K562 (cell line): ENCODE measurements at regions not wholly inside any gene's neighbourhood (a gene's known extent, or its start where the extent isn't known, plus 50 kb on each side); places are given as distances from the start of the nearest gene placed in this dataset.
"Not testable (repeated sequence)": the region's sequence is repeated elsewhere in the genome, so short reads cannot be mapped to it uniquely, and the experiment has no call there.

ENCODE experiments used
- ATAC-seq: fragments of 200-7000 bp; cut with Tn5 transposase; 3 replicates; pipeline ENCODE4 v1.9.1; 2020; ENCODE audit warnings: moderate library complexity
- BruUV-seq: library from RNA; stranded (reverse); fragments of 400-500 nt; replicated peaks from 2 replicates; lab custom pipeline; 2021; lab: Mats Ljungman, UMichigan
- CTCF ChIA-PET: fragments of 300-600 bp; formaldehyde crosslinking; extraction: SDS; loops from one replicate; lab custom pipeline; 2021; ENCODE audit warnings: low intra/inter-chr PET ratio; lab: Yijun Ruan, JAX
- POLR2A ChIA-PET: fragments of 300-600, 350-650 bp; sonication (Branson Sonifier 250); formaldehyde crosslinking; extraction: SDS; loops from one replicate; lab custom pipeline; 2021; ENCODE audit warnings: antibody characterized with exemption, inconsistent platforms; lab: Yijun Ruan, JAX
- DNase-seq, 4 experiments: peaks; one replicate each; pipeline versions ENCODE4 v3.0.0 to v3.0.0-alpha.2; 2011 to 2018; ENCODE audit warnings: low spot score in 3 of 4, mixed read lengths in 3 of 4; ENCODE audit errors: extremely low read depth in 1 of 4
- FAIRE-seq: peaks from 2 replicates; lab custom pipeline; 2011; peaks lifted over from hg19 to GRCh38; lab: Jason Lieb, UNC
- H2AFZ ChIP-seq: 2 replicates; pipeline ENCODE4 v1.6.0; 2011; ENCODE audit warnings: low read depth, low read length, control low read depth, inconsistent platforms
- H3K27ac ChIP-seq: fragments of 200-600 bp; 3 replicates; pipeline ENCODE4 v1.8.0; 2011; ENCODE audit warnings: low read depth, mild to moderate bottlenecking, control low read depth, inconsistent platforms, low read length, moderate library complexity, mixed read lengths; ENCODE audit errors: extremely low read depth
- H3K27me3 ChIP-seq, 2 experiments: fragments of 300-600 bp in 1 of 2; 2 replicates in 1 of 2; 3 replicates in 1 of 2; pipeline versions ENCODE4 v1.6.0 to v1.8.0; 2011; ENCODE audit warnings: inconsistent platforms in 2 of 2, low read length in 2 of 2, mild to moderate bottlenecking in 1 of 2, mixed read lengths in 1 of 2, moderate library complexity in 1 of 2; ENCODE audit not compliant: control insufficient read depth in 2 of 2, insufficient read depth in 2 of 2
- H3K36me3 ChIP-seq: fragments of 300-600 bp; 3 replicates; pipeline ENCODE4 v1.8.0; 2011; ENCODE audit warnings: mild to moderate bottlenecking, low read length, inconsistent platforms; ENCODE audit not compliant: control insufficient read depth, insufficient read depth
- H3K4me1 ChIP-seq, 2 experiments: fragments of 200-600 bp in 1 of 2; replicated peaks in 1 of 2; 2 replicates in 1 of 2; 3 replicates in 1 of 2; pipeline versions ENCODE4 v1.5.1 to v1.8.0; 2011; ENCODE audit warnings: inconsistent platforms in 2 of 2, low read length in 2 of 2, mild to moderate bottlenecking in 1 of 2, mixed read lengths in 1 of 2, moderate library complexity in 1 of 2; ENCODE audit not compliant: control insufficient read depth in 2 of 2, insufficient read depth in 2 of 2
- H3K4me2 ChIP-seq: 2 replicates; pipeline ENCODE4 v1.6.1; 2011; ENCODE audit warnings: low read length, control low read depth, inconsistent platforms, mixed read lengths; ENCODE audit not compliant: insufficient read depth
- H3K4me3 ChIP-seq: fragments of 200-600 bp; sonication (generic), shearing (Covaris generic); 2 replicates; pipeline ENCODE4 v1.5.1; 2016; ENCODE audit warnings: control low read depth, inconsistent platforms
- H3K79me2 ChIP-seq: fragments of 200-600 bp; 3 replicates; pipeline ENCODE4 v1.8.0; 2011; ENCODE audit warnings: low read length, inconsistent platforms; ENCODE audit not compliant: control insufficient read depth, insufficient read depth
- H3K9ac ChIP-seq, 2 experiments: 2 replicates each; pipeline versions ENCODE4 v1.6.0 to v1.6.1; 2011; ENCODE audit warnings: low read depth in 2 of 2, low read length in 2 of 2, control low read depth in 1 of 2, inconsistent platforms in 1 of 2, mild to moderate bottlenecking in 1 of 2, mixed read lengths in 1 of 2; ENCODE audit not compliant: insufficient read depth in 1 of 2
- H3K9me1 ChIP-seq: one replicate; pipeline ENCODE4 v1.6.0; 2011; ENCODE audit warnings: inconsistent platforms, mild to moderate bottlenecking, low read length, moderate library complexity; ENCODE audit not compliant: control insufficient read depth, insufficient read depth
- H3K9me3 ChIP-seq: replicated peaks from 2 replicates; pipeline ENCODE4 v1.5.1; 2011; ENCODE audit warnings: low read depth, low read length, inconsistent platforms; ENCODE audit not compliant: control insufficient read depth, insufficient read depth
- H4K20me1 ChIP-seq: replicated peaks from 2 replicates; pipeline ENCODE4 v1.6.1; 2011; ENCODE audit warnings: low read length, inconsistent platforms, mixed read lengths; ENCODE audit not compliant: control insufficient read depth, insufficient read depth
- BCOR ChIP-seq: fragments of 450-650 bp; IDR thresholded peaks from 2 replicates; pipeline ENCODE4 v1.6.1; 2016
- DPF2 ChIP-seq: fragments of 450-650 bp; IDR thresholded peaks from 2 replicates; pipeline ENCODE4 v1.6.1; 2016
- FOXA1 ChIP-seq: fragments of 450-650 bp; IDR thresholded peaks from 2 replicates; pipeline ENCODE4 v1.6.1; 2016; ENCODE audit warnings: mild to moderate bottlenecking, borderline replicate concordance
- FOXK2 ChIP-seq, 2 experiments: fragments of 450-650 bp; IDR thresholded peaks in 1 of 2; conservative IDR thresholded peaks in 1 of 2; 2 replicates each; pipeline ENCODE4 v1.6.1; 2016; ENCODE audit warnings: low read depth in 2 of 2, mild to moderate bottlenecking in 1 of 2
- KDM5B ChIP-seq: fragments of 200-600 bp; sonication (generic); IDR thresholded peaks from 2 replicates; pipeline ENCODE4 v1.6.1; 2012; ENCODE audit warnings: low read depth, mild to moderate bottlenecking, moderate library complexity, low read length, control low read depth, inconsistent platforms; ENCODE audit not compliant: insufficient replicate concordance
- MYBL2 ChIP-seq, 2 experiments: fragments of 450-650 bp in 1 of 2; sonication (generic) in 1 of 2; formaldehyde crosslinking in 1 of 2; IDR thresholded peaks; 2 replicates each; pipeline versions ENCODE4 v1.6.1 to v1.8.1; 2017 to 2022; ENCODE audit warnings: borderline replicate concordance in 1 of 2, inconsistent platforms in 1 of 2, low read depth in 1 of 2, mild to moderate bottlenecking in 1 of 2, missing genetic modification reagents in 1 of 2, moderate library complexity in 1 of 2
- NCOA6 ChIP-seq: fragments of 450-650 bp; IDR thresholded peaks from 2 replicates; pipeline ENCODE4 v1.6.1; 2017; ENCODE audit warnings: mild to moderate bottlenecking
- NFE2L1 ChIP-seq: fragments of 450-650 bp; IDR thresholded peaks from 2 replicates; pipeline ENCODE4 v1.6.1; 2016; ENCODE audit warnings: missing genetic modification characterization, low read depth, mild to moderate bottlenecking, missing compliant biosample characterization, moderate library complexity, borderline replicate concordance
- PRPF4 ChIP-seq: fragments of 200-400 bp; formaldehyde crosslinking; IDR thresholded peaks from one replicate; pipeline ENCODE4 v1.6.1; 2017; ENCODE audit warnings: low read length, low read depth, mild to moderate bottlenecking; ENCODE audit not compliant: insufficient read depth, poor library complexity, severe bottlenecking
- SOX6 ChIP-seq: fragments of 450-650 bp; IDR thresholded peaks from 2 replicates; pipeline ENCODE4 v1.6.1; 2014; ENCODE audit warnings: mild to moderate bottlenecking
- ZFP30 ChIP-seq: fragments of 250-450 bp; sonication (Bioruptor Pico); IDR thresholded peaks from 2 replicates; pipeline ENCODE4 v1.8.0; 2022; ENCODE audit warnings: moderate library complexity, mild to moderate bottlenecking, inconsistent platforms, borderline replicate concordance
- ZNF146 ChIP-seq: IDR thresholded peaks from one replicate; pipeline ENCODE4 v1.6.1; 2018; ENCODE audit warnings: missing compliant biosample characterization; ENCODE audit not compliant: unreplicated experiment
- ZNF507 ChIP-seq: conservative IDR thresholded peaks from 2 replicates; pipeline ENCODE4 v1.6.1; 2017; ENCODE audit warnings: missing genetic modification characterization, missing compliant biosample characterization
- WGBS: fragments of 100-300 bp; shearing (Covaris generic); methylation state at CpG from one replicate; pipeline ENCODE4 v1.1.6; 2016; ENCODE audit warnings: low coverage, mixed read lengths; ENCODE audit not compliant: insufficient coverage; ENCODE audit errors: missing lambda C conversion rate; 5-methylcytosine and 5-hydroxymethylcytosine counted together
- in situ Hi-C: fragments of 300-500 bp; cut with MboI; formaldehyde crosslinking; loops from 4 replicates; pipeline ENCODE4 v1.15.0; 2018; ENCODE audit warnings: inconsistent platforms, mixed read lengths
- intact Hi-C: fragments of 100-400 bp; cut with micrococcal nuclease; formaldehyde crosslinking; loops from 2 replicates; pipeline ENCODE4 v1.14.2; 2022
- TF ChIP-seq, protein P1 (sequence below): sonication (generic); formaldehyde crosslinking; IDR thresholded peaks from 2 replicates; pipeline ENCODE4 v1.8.0; 2022; ENCODE audit warnings: mild to moderate bottlenecking, missing genetic modification reagents

DNA sequence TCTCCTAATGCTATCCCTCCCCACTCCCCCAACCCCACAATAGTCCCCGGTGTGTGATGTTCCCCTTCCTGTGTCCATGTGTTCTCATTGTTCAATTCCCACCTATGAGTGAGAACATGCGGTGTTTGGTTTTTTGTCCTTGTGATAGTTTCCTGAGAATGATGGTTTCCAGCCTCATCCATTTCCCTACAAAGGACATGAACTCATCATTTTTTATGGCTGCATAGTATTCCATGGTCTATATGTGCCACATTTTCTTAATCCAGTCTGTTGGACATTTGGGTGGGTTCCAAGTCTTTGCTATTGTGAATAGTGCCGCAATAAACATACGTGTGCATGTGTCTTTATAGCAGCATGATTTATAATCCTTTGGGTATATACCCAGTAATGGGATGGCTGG lies 537.1 kb upstream of the KLF4 start:
- 33% methylated on average over 4 of the region's 4 CpGs for WGBS
- not testable (repeated sequence) for BruUV-seq

DNA sequence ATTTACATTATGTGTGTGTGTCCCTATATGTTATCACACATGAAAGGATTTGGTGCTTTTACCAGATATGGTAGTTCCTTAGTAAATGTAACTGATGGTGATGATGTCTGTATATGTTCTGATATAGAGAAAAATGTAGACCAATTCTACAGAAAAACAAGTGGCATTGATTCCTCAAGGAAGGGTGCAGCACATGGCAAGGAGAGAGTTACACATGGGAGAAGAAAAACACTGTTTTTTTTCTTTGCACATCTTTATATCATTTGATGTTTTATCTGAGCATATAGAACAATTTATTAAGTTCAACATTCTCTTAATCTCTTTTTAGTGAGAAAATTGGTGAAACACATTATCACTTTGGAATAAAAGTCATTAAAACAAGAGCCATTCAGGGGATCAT lies 535.0 kb upstream of the KLF4 start:
- BruUV-seq, result no TSS peak
- ChIA-PET POLR2A (no interaction called here), CTCF (no interaction called here)
- intact Hi-C loops, result no loop called here
- in situ Hi-C loops, result no loop called here
- H3K4me1 ChIP-seq, result no peaks in the 10 kb centered on the region; a peak in 1 of 5 replicates
- ATAC-seq (no peak), DNase-seq (no peak), FAIRE-seq (no peak)
- H3K27ac ChIP-seq, result no peak overlapping the region
- H2AFZ ChIP-seq, result no peak overlapping the region
- no peaks in the 10 kb centered on the region for H3K79me2 ChIP-seq
- H3K27me3 ChIP-seq, result no peaks in the 10 kb centered on the region
- H4K20me1 ChIP-seq, result no peaks in the 10 kb centered on the region
- no peaks in the 10 kb centered on the region for H3K9me1 ChIP-seq
- TF ChIP-seq KDM5B (no peak), DPF2 (no peak), ZFP30 (CRISPR knock-in tag) (no peak), MYBL2 (IDR thresholded peaks at IDR 0.05; ENCODE audit: low read depth) (no peak), MYBL2 (CRISPR knock-in tag; IDR thresholded peaks at IDR 0.05; ENCODE audit: borderline replicate concordance) (no peak), NFE2L1 (no peak), NCOA6 (no peak), FOXK2 (conservative IDR thresholded peaks at IDR 0.05 in 1 of 2, IDR thresholded peaks at IDR 0.05 in 1 of 2; ENCODE audit: low read depth in 2 of 2) (no peak), PRPF4 (no peak), SOX6 (no peak), FOXA1 (no peak), ZNF507 (no peak)
- TF ChIP-seq, protein P1, sequence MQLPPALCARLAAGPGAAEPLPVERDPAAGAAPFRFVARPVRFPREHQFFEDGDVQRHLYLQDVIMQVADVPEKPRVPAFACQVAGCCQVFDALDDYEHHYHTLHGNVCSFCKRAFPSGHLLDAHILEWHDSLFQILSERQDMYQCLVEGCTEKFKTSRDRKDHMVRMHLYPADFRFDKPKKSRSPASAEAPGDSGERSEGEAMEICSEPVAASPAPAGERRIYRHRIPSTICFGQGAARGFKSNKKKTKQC (CRISPR knock-in tag), result no peak
- no peaks in the 10 kb centered on the region for H3K36me3 ChIP-seq
- no peak overlapping the region for H3K4me3 ChIP-seq
- H3K9me3 ChIP-seq, result no peaks in the 10 kb centered on the region
- no peak overlapping the region for H3K9ac ChIP-seq
- H3K4me2 ChIP-seq, result no peak overlapping the region

More for the DNA sequence above, 537.1 kb upstream of the KLF4 start:
- H3K4me3 ChIP-seq, H3K27ac ChIP-seq, CTCF ChIA-PET, intact Hi-C loops, in situ Hi-C loops, FAIRE-seq, POLR2A ChIA-PET, ATAC-seq, DNase-seq, H3K79me2 ChIP-seq, H3K9me3 ChIP-seq, H3K27me3 ChIP-seq, H3K9ac ChIP-seq, H2AFZ ChIP-seq, H3K4me1 ChIP-seq, H3K36me3 ChIP-seq, H3K9me1 ChIP-seq, H4K20me1 ChIP-seq, H3K4me2 ChIP-seq: not testable (repeated sequence)
- TF ChIP-seq ZNF146 (CRISPR knock-in tag) (peak; percentile 66), BCOR (0 out of 2 replicates have a peak, but pooled peaks have one; percentile 18)
